Fibroblast of the conjunctiva (primary cell): ENCODE measurements at regions not wholly inside any gene's neighbourhood (a gene's known extent, or its start where the extent isn't known, plus 50 kb on each side); places are given as distances from the start of the nearest gene placed in this dataset.
"Not testable (repeated sequence)": the region's sequence is repeated elsewhere in the genome, so short reads cannot be mapped to it uniquely, and the experiment has no call there.

ENCODE experiments used
- DNase-seq: peaks from one replicate; pipeline ENCODE4 v3.0.0-alpha.2; 2010; ENCODE audit warnings: low read depth

GRCh38 chr3:26369133-26369532 lies 253.4 kb upstream of the LRRC3B start:
- no peak for DNase-seq

GRCh38 chr3:26375843-26376530 lies 246.6 kb upstream of the LRRC3B start:
- no peak for DNase-seq

GRCh38 chr3:26381411-26381810 lies 241.2 kb upstream of the LRRC3B start:
- DNase-seq = no peak

- no peak for DNase-seq
These were observed 215.9 kb upstream of the LRRC3B start for GRCh38 chr3:26406636-26407035.

- no peak for DNase-seq
These were observed 204.0 kb upstream of the LRRC3B start for GRCh38 chr3:26418553-26418952.

GRCh38 chr3:26422415-26422814 lies 200.2 kb upstream of the LRRC3B start:
- no peak for DNase-seq

- DNase-seq = no peak
These were observed 197.5 kb upstream of the LRRC3B start for GRCh38 chr3:26425076-26425475.

- no peak for DNase-seq
These were observed 193.6 kb upstream of the LRRC3B start for GRCh38 chr3:26428992-26429391.

GRCh38 chr3:26437678-26438077 lies 184.9 kb upstream of the LRRC3B start:
- DNase-seq = peak; percentile 28

GRCh38 chr3:26438325-26438940 lies 184.1 kb upstream of the LRRC3B start:
- no peak for DNase-seq

GRCh38 chr3:26438981-26439884 lies 183.3 kb upstream of the LRRC3B start:
- no peak for DNase-seq

- DNase-seq = no peak
These were observed 172.6 kb upstream of the LRRC3B start for GRCh38 chr3:26449996-26450395.

- DNase-seq = no peak
These were observed 170.2 kb upstream of the LRRC3B start for GRCh38 chr3:26452363-26452762.

- DNase-seq = no peak
These were observed 161.6 kb upstream of the LRRC3B start for GRCh38 chr3:26460985-26461384.

GRCh38 chr3:26472345-26472744 lies 150.2 kb upstream of the LRRC3B start:
- DNase-seq = no peak

- no peak for DNase-seq
These were observed 147.9 kb upstream of the LRRC3B start for GRCh38 chr3:26474706-26475105.

- DNase-seq = no peak
These were observed 142.2 kb upstream of the LRRC3B start for GRCh38 chr3:26480377-26480776.

GRCh38 chr3:26484140-26484539 lies 138.4 kb upstream of the LRRC3B start:
- DNase-seq = no peak

GRCh38 chr3:26498271-26498670 lies 124.3 kb upstream of the LRRC3B start:
- DNase-seq = no peak

- no peak for DNase-seq
These were observed 117.2 kb upstream of the LRRC3B start for GRCh38 chr3:26505399-26505798.

- DNase-seq = not testable (repeated sequence)
These were observed 108.0 kb upstream of the LRRC3B start for GRCh38 chr3:26514445-26515029.

GRCh38 chr3:26515351-26515750 lies 107.2 kb upstream of the LRRC3B start:
- DNase-seq = no peak

GRCh38 chr3:26521261-26521660 lies 101.3 kb upstream of the LRRC3B start:
- no peak for DNase-seq
